HG03097 (cell line): ENCODE measurements at regions not wholly inside any gene's neighbourhood (a gene's known extent, or its start where the extent isn't known, plus 50 kb on each side); places are given as distances from the start of the nearest gene placed in this dataset.
A peak's percentile ranks its signal among the peaks of the same experiment; 100 is the strongest.
"Not testable (repeated sequence)": the region's sequence is repeated elsewhere in the genome, so short reads cannot be mapped to it uniquely, and the experiment has no call there.

ENCODE experiments used
- ATAC-seq: cut with Tn5 transposase; IDR thresholded peaks from one replicate; pipeline ENCODE4 v1.9.1; 2021; ENCODE audit not compliant: unreplicated experiment, low FRiP score

DNA sequence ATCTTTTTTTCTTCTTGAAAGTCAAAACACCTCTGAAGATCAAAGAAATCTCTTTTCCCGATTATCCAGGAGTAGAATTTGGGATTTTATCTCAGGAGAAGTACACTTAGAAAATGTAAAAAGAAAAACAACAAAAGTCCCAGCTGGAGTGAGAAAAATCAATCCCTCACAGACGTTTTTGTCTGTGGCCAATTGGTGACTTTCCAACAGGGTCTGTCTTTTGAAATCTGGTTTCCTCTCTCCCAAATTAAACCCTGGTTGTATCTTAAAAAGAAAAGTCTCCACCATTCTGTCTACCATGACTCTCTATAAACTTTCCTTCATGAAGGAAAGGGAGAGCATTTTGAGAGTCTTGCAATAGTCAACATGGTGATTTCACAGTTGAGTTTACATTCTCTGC lies 88.1 kb downstream of the DACT1 start:
- no peak for ATAC-seq

DNA sequence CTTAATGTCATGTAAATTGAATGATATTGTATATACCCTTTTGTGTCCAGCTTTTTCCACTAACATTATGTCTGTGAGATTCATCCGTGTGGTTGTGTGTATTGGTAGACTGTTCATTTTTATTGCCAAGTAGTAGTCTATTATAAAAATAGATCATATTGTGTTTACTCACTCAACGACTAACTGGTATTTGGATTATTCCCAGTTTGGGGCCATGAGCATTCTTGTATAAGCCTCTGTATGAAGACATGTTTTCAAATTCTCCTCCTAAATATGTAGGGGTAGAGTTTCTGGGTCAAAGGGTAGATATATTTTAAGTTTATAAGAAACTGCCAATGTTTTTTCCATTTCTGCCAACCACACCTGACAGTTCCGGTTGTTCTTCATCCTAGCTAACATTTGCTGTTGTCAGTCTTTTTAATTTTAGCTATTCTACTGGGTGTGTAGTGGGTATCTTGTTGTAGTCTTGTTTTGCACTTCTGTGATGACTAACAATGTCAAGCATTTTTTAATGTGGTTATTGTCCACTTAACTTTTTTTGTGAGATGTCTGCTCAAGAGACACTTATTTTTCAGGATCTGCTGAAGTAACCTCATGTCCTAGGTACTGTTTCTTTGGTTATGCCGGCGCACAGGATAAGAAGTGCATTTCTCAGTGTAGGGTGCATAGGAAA lies 93.2 kb downstream of the DACT1 start:
- no peak for ATAC-seq

DNA sequence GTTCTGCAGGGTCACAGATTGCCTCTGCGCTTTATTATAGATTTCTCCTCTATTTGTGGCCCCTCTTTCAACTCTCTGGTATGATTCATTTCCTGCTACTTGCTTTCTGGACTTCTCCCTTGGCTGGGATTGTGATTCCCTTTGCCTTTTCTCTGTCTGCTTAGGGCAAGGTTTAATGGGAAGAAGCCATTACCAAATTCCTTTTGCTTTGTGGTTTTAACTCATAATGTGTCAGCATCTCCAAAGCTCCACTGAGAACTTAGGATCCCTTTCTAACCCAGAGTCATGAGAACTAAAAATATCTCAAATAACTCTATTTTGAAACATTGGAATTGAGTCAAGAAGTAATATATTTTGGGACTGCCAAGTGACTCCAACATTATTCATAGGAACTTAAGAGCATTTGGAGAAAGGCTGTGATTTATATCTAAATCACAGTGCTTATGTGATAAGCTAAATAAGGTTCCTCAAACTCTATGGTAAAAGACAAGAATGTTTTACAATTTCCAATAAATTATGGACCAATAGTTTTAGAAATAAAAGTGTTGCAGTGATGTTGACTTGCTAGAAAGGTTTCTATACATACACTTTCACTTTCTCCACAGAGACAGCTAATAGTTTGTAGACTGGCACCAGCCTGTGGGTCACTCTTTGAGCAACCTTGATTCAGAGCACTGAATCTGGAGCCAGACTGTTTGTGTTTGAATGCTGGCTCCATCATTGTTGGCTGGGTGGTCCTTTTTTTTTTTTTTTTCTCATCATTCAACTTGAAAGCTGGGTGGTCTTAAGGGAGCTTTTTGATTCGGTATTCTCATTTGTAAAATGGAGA lies 93.9 kb downstream of the DACT1 start:
- ATAC-seq, result no peak

DNA sequence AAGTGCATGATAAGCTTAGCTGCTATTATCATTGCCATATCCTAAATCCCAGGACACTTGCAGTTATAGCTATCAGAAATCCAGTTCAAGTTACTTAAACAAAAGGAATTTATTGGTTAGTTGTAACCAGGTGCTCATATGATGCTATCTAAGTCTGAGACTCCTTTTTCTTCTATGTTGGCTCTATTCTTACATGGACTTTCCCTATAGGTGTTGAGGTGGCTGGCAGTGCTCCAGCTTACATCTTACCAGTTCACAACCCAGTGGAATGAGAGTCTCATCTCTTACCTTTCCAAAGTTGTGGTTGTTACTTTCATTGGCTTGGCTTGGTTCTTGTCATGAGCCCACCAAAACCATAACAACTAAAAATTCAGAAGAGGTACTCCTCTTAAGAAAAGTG lies 94.6 kb downstream of the DACT1 start:
- ATAC-seq, result no peak

DNA sequence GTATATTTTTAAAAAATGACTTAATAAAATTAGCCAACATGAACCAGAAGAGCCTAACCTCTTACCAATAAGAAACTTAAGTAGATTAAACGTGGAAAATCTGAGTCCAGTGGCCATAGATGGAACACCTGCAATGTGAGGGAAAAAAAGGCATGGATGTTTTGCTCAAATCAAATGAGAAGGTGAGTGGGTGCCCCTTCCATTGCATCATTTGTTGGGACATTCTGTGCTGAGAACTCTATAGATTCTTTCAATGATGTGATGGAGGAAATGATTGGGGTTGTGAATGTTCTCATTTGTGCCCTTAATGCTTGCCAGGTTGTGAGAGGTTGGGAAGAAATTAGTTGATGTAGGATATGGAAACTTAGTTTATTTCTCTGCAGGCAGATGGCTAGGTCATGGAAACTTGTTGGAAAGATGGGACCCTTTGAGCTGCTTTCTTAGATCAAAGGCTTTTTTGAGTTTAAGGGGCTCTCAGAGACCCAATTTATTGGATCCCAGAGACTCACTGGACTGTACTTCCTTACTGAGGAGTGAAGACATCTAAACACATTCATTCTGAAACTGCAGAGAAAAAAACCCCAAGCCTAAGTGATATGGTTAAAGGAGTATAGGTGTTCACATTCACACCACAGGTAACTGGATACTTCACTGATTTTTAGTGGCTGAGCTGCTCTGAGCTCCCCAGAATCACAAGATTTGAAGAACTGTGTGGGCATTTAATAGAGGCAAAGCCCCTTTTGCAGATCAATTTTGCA lies 95.9 kb downstream of the DACT1 start:
- ATAC-seq, result peak; percentile 75

DNA sequence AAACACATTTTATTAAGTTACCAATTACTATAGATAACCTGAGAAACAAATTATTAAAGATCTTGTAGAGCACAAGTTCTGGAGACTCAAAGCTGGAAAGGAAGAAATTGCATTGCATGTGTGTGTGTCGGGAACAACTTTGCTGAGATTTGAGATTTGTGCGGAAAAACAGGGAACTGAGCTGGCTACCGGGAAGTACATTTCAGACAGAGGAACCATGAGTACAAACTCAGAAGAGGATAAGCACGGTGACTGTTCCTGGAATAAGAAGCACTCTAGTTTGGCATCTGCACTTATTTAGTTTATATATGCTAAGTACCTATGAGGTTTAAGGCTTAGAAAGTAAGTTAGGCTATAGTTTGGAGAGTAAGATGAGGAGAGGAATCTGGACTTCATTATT lies 97.8 kb downstream of the DACT1 start:
- ATAC-seq, result no peak

DNA sequence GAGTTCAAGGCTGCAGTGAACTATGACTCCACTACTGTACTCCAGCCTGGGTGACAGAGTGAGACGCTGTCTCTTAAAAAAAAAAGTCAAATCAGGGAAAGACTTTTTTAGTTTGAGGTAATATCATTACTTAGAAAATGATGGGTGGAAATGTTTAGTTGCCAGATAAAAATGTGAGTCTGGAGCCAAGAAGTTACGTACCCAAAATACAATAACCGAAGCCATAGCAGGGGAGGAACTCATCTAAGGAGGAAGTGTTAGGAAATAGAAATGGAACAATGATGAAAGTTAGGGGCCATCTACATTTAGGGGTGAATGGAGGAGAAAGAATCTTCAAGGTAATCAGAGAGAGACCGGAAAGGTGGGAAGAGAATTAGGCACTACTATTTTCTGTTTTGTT lies 98.8 kb downstream of the DACT1 start:
- ATAC-seq, result no peak

DNA sequence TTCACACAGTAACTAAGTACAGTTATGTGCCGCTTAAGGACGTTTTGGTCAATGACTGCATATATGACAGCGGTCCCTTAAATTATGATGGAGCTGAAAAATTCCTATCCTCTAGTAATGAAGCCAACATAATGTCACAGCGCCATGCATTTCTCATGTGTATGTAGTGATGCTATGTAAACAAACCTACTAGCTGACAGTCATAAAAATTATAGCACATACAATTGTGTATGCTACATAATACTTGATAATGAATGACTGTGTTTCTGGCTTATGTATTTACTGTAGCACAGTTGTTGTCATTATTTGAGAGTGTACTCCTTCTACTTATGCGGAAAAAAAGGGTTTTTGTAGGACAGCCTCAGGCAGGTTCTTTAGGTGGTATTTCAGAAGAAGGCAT lies 99.7 kb downstream of the DACT1 start:
- no peak for ATAC-seq

DNA sequence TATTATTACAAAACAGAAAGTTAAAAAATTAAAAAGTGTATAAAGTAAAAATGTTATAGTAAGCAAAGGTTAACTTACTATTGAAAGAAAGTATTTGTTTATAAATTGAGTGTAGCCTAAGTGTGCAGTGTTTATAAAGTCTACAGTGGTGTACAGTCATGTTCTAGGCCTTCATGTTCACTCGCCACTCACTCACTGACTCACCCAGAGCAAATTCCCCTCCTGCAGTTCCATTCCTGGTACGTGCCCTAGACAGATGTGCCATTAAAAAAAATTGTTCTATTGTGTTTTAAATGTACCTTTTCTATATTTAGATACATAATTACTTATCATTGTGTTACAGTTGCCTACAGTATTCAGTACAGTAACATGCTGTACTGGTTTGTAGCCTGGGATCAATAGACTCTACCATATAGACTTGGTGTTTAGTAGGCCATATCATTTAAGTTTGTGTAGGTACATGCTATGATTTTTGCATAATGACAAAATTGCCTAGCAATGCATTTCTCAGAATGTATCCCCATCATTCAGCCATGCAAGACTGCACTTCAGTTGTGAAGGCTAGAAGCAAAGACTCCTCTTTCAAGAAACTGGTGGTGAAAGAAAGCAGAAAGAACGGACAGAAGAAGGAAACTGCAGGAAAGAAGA lies 100.6 kb downstream of the DACT1 start:
- no peak for ATAC-seq

DNA sequence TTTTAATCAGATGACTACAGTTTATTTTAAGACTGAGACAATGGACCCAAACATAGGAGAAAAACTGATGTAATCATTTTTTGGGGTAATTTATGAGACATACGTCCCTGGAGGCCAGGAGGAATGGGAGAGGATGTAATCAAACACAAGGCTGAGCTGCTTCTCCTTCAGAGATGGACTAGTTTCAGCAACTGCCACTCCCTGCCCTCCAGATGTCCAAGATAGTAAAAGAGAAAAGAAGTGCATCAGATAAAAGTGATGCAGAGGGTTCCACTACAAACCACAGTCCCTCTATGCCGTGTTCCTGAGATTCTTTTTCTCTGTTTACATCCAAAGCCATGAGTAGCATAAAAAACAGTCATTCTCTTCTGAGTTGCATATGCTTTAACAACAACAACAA lies 101.1 kb downstream of the DACT1 start:
- ATAC-seq, result no peak

DNA sequence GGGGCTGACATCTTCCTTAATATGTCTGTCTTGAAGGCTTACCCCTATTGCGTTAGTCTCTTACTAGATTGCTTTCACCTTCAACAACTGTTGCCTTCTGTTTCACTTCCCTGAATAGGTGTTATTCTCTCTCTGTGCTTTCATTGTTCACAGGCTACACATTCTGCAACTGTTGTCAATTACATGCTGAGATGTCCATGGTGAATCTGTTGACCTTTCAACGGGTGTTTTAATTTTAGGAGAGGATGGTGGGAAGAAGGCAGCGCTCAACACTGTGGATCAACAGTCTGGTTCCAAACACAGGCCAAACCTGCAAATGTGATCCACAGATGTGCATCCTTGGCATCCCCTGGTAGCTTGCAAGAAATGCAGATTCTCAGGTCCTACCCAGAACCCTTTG lies 101.9 kb downstream of the DACT1 start:
- peak; percentile 61 for ATAC-seq

DNA sequence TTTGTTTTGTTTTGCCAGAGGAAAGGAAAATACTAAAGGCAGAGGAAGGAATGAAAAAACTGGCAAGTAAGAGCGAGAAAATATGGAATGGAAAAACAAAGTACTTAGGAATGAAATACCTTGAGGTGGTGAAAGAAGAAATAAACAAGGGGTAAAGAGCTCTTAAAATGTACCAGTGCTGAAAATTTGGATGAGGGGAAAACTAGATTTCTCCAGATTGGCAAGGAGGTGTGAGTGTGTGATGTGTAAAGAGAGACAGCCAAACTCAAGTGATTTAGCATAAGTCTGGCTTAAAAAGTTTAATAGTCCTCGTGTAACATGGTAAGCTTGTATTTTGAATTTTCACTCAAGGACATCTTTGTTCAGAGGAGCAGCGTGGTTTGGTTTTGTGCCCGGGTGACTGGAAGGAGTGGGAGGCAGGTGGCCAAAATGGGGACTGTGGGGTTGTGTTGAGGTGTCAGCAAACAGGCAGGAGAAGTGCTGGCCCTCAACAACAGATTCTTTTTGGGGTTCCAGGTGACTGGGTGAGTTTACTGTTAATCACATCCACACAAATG lies 102.7 kb downstream of the DACT1 start:
- no peak for ATAC-seq

DNA sequence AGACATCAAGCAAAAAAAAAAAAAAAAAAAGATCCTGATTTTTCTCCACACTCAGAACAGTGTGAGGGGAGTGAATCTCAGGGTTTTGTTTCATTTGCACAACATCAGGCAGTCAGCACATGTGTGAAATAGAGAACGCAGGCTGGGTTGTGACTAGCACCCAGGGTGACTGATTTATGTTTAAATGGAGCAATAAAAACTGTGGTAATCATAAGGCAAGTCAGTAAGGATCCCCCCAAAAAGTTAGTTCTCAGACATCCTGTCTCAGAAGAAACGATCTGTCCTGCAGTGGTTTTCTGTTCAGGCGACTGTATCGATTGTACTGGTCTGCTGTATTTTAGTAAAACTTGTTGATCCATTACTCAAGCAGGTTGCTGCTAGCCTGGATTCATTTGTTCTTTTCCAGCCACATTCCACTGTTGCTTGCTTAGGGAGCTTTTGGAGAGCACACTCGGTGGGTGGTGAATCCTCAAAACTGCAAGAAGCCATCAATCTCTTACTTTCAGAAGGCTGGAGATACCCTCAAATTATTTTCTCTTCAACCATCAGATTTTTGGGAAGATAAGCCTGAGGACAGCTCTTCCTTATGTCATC lies 107.1 kb downstream of the DACT1 start:
- ATAC-seq, result no peak

DNA sequence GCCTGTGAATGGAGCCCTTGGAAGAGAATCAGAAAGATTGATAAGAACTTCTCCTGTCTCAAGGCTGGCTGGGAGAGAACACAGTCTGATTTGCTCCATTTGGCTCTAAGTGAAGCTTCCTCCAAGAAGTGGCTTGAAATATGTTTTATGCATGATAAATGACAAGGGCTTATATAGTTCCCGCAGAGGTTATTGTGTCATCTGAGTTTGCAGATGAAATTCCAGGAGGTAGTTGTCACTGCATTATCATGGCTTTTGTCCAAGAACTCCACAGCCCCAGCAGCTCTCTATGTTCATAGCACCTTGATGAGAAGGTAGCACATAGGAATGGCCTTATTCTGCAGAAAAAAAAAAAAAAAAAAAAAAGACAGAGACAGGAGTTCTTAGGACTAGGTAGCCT lies 108.5 kb downstream of the DACT1 start:
- ATAC-seq, result no peak

DNA sequence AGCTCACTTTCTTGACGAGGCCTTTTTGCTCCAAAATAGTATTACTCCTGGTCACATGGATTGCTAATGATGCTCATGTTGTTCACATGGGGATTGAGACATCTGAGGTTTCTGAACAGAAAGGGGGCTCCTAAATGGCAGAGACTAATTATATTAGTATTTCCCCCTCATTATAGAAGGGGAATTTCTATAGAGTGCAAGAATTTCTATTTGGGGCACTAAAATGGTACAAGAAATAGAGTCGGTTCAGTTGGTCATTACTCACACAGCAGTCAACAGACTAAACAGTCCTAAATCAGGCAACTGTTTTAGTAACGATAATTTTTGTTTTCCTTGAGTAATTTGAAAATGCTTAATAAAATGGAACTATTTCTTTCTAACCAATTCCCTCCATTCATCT lies 108.9 kb downstream of the DACT1 start:
- no peak for ATAC-seq

DNA sequence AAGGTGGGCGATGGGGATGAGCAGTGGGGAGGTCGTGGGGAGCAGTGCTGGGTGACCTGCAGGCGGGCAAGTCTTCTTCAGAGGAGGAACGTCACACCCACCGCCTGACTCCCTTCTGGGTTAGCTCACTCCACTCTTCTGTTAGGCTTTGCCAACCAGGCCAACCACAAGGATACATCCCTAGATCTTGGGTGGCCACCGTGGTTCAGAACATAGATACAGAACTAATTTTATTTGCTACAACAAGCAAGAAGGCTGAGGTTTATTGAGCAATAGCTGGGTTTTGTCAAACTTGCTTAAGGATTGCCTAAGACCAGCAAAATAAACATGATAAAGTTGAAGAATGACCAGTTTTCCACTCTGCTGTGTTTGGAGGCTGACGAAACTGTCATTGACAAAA lies 109.4 kb downstream of the DACT1 start:
- ATAC-seq, result no peak

DNA sequence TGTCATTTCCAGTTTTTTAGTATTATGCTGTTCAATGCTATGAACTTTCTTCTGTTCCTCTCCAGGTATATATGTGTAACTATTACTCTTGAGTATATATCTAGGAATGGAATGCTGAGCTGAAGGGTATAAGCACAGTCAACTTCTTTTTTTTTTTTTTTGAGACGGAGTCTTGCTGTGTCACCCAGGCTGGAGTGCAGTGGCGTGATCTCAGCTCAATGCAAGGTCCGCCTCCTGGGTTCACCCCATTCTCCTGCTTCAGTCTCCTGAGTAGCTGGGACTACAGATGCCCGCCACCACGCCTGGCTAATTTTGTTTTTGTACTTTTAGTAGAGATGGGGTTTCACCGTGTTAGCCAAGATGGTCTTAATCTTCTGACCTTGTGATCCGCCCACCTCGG lies 110.5 kb downstream of the DACT1 start:
- not testable (repeated sequence) for ATAC-seq

DNA sequence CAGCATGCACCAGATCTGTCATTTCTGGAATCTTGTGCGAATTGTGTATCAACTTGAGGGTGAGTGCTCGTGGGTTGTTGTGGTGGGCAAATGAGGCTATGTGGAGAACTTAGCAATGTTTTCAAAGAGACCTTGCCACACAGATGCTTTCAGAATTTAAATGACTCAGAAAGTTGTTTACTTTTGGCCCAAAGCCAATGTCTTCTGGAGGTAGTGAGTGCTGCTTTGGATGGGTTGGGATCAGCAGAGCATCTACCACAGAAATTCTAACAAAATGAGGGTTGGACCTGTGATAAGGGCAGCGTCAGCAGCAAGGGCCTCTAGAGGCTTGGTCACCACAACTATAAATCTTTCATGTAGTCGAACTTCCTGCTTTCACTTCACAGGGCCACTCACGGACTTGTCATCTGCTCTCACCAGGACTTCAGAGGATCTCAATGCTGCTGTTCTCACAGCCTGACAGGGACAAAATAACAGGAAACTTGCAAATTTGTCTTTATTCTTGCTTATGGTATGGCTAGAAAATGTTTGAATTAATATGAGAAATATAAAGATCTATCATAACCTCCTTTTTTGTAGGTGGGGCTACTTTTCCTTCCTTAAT lies 111.4 kb downstream of the DACT1 start:
- peak; percentile 86 for ATAC-seq

DNA sequence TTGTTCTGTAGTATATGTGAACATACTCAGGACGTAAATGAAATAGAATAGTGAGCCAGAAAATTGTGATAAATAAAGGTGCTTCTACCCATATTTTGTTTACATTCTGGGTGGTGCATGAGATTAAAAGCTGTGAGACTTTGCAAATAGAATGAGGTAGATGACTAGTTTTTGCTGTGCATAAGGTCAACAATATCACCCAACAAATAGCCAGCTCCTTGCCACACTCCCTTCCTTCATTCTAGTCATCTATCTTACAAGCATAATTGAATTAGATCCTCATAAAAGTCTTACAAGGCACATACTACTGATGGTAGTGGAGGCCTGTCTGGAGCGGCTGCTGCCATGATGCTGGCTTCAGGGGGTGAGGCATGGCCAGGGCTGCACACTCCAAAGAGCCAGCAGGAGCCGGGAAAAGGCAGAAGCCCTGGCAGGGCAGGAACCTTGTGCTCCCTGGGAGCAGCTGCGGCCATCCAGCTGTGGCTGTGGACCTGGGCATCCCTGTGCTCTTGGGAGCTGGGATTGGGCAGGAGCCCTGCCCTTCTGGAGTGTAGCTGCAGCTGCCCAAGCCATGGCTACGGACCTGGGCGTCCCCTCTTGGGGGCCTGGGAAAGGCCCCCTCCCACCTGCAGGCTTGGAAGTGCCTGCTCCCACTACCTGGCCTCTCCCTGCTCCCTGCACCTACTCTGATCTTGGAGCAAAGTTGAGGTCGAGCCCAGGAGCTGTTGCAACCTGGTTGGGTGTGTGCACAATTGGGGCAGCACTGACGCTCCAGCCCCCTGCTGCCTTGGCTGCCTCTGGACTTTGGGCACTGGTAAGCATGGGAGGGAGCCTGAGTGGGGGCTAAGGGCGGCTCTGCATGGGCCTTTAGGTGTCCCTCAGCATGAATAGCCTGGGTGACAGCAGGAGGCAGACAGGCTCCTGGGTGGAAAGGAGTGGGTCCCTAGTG lies 112.8 kb downstream of the DACT1 start:
- ATAC-seq, result no peak
